Mesendoderm (in vitro differentiated cells): ENCODE measurements at regions not wholly inside any gene's neighbourhood (a gene's known extent, or its start where the extent isn't known, plus 50 kb on each side); places are given as distances from the start of the nearest gene placed in this dataset.

Experiments
- DNase-seq: peaks from one replicate; pipeline ENCODE4 v3.0.0; 2013
- H2AK5ac ChIP-seq: 2 replicates; pipeline ENCODE4 v1.6.1; 2013; ENCODE audit warnings: low read length, inconsistent platforms
- H2BK120ac ChIP-seq: 2 replicates; pipeline ENCODE4 v1.6.1; 2013; ENCODE audit warnings: low read depth, mild to moderate bottlenecking, low read length, moderate library complexity, mixed read lengths
- H2BK15ac ChIP-seq: replicated peaks from 2 replicates; pipeline ENCODE4 v1.6.1; 2013; ENCODE audit warnings: low read depth, mild to moderate bottlenecking, moderate library complexity
- H2BK5ac ChIP-seq: 2 replicates; pipeline ENCODE4 v1.6.1; 2013; ENCODE audit warnings: low read length, inconsistent platforms
- H3K18ac ChIP-seq: 2 replicates; pipeline ENCODE4 v1.6.1; 2013; ENCODE audit warnings: mild to moderate bottlenecking, low read length, mixed read lengths
- H3K23ac ChIP-seq: one replicate; pipeline ENCODE4 v1.6.1; 2013; ENCODE audit warnings: low read length
- H3K27ac ChIP-seq: 2 replicates; pipeline ENCODE4 v1.5.1; 2013; ENCODE audit warnings: low read depth, mild to moderate bottlenecking, inconsistent platforms, low read length, moderate library complexity
- H3K27me3 ChIP-seq: 2 replicates; pipeline ENCODE4 v1.6.1; 2013; ENCODE audit warnings: low read length, control low read depth, mild to moderate bottlenecking, inconsistent platforms; ENCODE audit not compliant: insufficient read depth, poor library complexity
- H3K36me3 ChIP-seq: 2 replicates; pipeline ENCODE4 v1.6.1; 2013; ENCODE audit warnings: low read length, inconsistent platforms; ENCODE audit not compliant: control insufficient read depth, insufficient read depth
- H3K4ac ChIP-seq: one replicate; pipeline ENCODE4 v1.6.1; 2013; ENCODE audit warnings: low read depth, mild to moderate bottlenecking, low read length, moderate library complexity
- H3K4me1 ChIP-seq: 2 replicates; pipeline ENCODE4 v1.6.1; 2013; ENCODE audit warnings: low read depth, low read length, inconsistent platforms; ENCODE audit not compliant: control insufficient read depth
- H3K4me2 ChIP-seq: 2 replicates; pipeline ENCODE4 v1.6.1; 2013; ENCODE audit warnings: low read length
- H3K4me3 ChIP-seq: 2 replicates; pipeline ENCODE4 v1.5.1; 2013; ENCODE audit warnings: mild to moderate bottlenecking, low read length
- H3K56ac ChIP-seq: one replicate; pipeline ENCODE4 v1.6.1; 2013; ENCODE audit warnings: low read length
- H3K79me1 ChIP-seq: 2 replicates; pipeline ENCODE4 v1.6.1; 2013; ENCODE audit warnings: low read length, inconsistent platforms
- H3K79me2 ChIP-seq: 2 replicates; pipeline ENCODE4 v1.6.1; 2013; ENCODE audit warnings: mild to moderate bottlenecking, low read length; ENCODE audit not compliant: control insufficient read depth, insufficient read depth
- H3K9ac ChIP-seq: 2 replicates; pipeline ENCODE4 v1.6.1; 2013; ENCODE audit warnings: low read length, inconsistent platforms
- H4K5ac ChIP-seq: one replicate; pipeline ENCODE4 v1.6.1; 2013; ENCODE audit warnings: low read length
- H4K8ac ChIP-seq: one replicate; pipeline ENCODE4 v1.6.1; 2013; ENCODE audit warnings: low read depth, mild to moderate bottlenecking, control low read depth, low read length, moderate library complexity
- WGBS: extraction: QIAGEN DNeasy Blood & Tissue Kit; methylation state at CpG from one replicate; pipeline ENCODE4 v1.1.7; 2013; ENCODE audit warnings: low lambda C conversion rate, missing lambda C conversion rate; ENCODE audit not compliant: insufficient coverage; ENCODE audit errors: extremely low coverage; 5-methylcytosine and 5-hydroxymethylcytosine counted together

DNA sequence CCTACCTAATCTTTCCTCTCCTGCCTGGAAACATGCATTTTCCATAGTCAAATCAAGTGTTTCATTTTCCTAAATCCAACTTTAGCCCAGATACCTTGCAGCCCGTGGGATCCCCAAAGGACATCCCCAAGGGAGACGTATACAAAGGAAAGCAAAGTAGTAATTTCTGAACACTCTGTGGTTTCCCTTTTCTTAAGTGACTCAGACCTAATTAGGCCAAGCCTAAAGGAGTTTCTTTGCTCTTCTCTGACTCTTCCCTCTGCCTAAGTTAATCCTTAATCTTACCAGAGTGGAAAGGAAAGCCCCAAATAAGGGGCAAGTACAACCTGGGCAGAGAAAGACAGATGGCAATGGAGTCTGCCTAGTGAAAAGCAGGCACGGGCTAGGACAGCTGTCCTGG is 250.3 kb downstream of the SPTSSA start:
- H4K8ac ChIP-seq, result no peak overlapping the region
- no peaks in the 10 kb centered on the region for H3K79me2 ChIP-seq
- H3K79me1 ChIP-seq, result no peaks in the 10 kb centered on the region
- no peaks in the 10 kb centered on the region for H3K36me3 ChIP-seq
- H3K4me2 ChIP-seq, result no peak overlapping the region
- H3K9ac ChIP-seq, result no peak overlapping the region
- WGBS, result no CpG with 5 or more reads among the region's 3 CpGs
- no peak overlapping the region for H2BK120ac ChIP-seq
- no peaks in the 10 kb centered on the region for H3K4me1 ChIP-seq
- no peak for DNase-seq
- no peak overlapping the region for H3K27ac ChIP-seq
- no peak overlapping the region for H3K4me3 ChIP-seq
- no peak overlapping the region for H3K23ac ChIP-seq
- H3K4ac ChIP-seq, result no peak overlapping the region
- H3K18ac ChIP-seq, result no peak overlapping the region
- H4K5ac ChIP-seq, result no peak overlapping the region
- H2BK15ac ChIP-seq, result no peak overlapping the region
- H3K27me3 ChIP-seq, result no peaks in the 10 kb centered on the region
- H3K56ac ChIP-seq, result no peak overlapping the region
- H2BK5ac ChIP-seq, result no peak overlapping the region
- no peak overlapping the region for H2AK5ac ChIP-seq

DNA sequence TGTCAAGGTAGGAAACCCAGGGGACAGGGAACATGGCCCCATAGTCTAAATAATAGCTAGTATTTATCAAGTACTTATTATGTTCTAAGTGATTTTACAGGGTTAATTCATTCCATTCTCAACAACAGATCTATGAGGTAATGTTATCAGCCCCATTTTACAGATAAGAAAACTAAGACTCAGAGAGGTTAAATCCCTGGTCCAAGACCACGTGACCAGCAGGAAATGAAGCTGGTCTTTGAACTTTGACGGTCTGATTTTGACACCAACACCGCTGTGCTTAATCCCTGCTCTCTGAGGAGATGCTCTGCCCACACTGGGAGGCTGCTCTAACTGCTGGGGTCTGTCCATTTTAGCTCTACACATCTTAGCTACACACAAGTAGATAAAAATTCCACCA is 253.5 kb downstream of the SPTSSA start:
- Histone ChIP-seq H2AK5ac (no peak overlapping the region), H3K27me3 (no peaks in the 10 kb centered on the region), H3K4ac (no peak overlapping the region), H3K27ac (no peak overlapping the region), H3K23ac (no peak overlapping the region), H2BK15ac (no peak overlapping the region), H2BK5ac (no peak overlapping the region), H3K56ac (no peak overlapping the region), H3K4me3 (no peak overlapping the region), H3K18ac (no peak overlapping the region), H3K4me2 (no peak overlapping the region), H3K9ac (no peak overlapping the region), H4K5ac (no peak overlapping the region), H3K4me1 (no peaks in the 10 kb centered on the region), H3K36me3 (no peaks in the 10 kb centered on the region), H4K8ac (no peak overlapping the region), H2BK120ac (no peak overlapping the region), H3K79me2 (no peaks in the 10 kb centered on the region), H3K79me1 (no peaks in the 10 kb centered on the region)
- no peak for DNase-seq
- WGBS, result no CpG with 5 or more reads among the region's 3 CpGs

DNA sequence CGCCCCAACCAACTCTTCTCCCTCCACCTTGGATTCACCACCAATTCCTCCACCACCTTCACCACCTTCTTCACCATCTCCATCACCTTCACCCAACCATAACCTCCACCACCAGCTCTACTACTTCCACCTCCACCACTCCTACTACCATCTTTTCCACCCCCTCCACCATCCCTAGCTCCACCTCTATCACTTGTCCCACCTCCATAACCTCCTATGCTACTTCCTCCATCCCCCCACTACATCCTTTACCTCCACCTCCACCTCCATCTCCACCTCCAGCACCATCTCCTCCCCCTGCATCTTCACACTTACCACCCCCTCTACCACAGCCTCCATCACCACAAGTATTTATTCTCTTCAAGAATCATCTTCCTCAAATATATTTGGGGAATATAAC is 254.9 kb upstream of the EGLN3 start:
- Histone ChIP-seq H3K56ac (no peak overlapping the region), H3K9ac (no peak overlapping the region), H3K27me3 (no peaks in the 10 kb centered on the region), H2AK5ac (no peak overlapping the region), H4K8ac (no peak overlapping the region), H2BK15ac (no peak overlapping the region), H2BK120ac (no peak overlapping the region), H3K4ac (no peak overlapping the region), H3K18ac (no peak overlapping the region), H3K23ac (no peak overlapping the region), H3K4me3 (no peak overlapping the region), H3K36me3 (no peaks in the 10 kb centered on the region), H2BK5ac (no peak overlapping the region), H3K79me2 (no peaks in the 10 kb centered on the region), H3K27ac (no peak overlapping the region), H3K4me2 (no peak overlapping the region), H3K4me1 (no peaks in the 10 kb centered on the region), H4K5ac (no peak overlapping the region), H3K79me1 (no peaks in the 10 kb centered on the region)
- DNase-seq, result no peak
- 100% methylated on average over 1 of the region's 1 CpG for WGBS

DNA sequence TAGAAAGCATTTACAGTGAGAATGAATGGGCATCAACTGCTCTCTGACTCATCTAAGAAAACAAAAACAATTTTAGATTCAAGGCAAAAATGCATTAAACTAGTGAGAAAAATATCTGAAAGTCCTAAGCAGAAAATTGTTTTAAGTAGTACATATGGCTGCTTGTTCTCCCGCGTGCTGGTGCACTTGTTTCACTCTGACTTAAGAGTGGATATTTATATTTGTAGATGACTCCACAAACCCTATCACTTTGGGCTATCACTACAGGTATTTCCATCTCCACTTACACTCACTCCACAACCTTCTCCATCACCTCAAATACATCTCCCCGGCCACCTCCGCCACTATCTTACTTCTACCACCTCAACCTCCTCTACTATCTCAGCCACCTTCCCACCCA is 253.9 kb upstream of the EGLN3 start:
- no peak overlapping the region for H3K23ac ChIP-seq
- H3K56ac ChIP-seq, result no peak overlapping the region
- no peak overlapping the region for H3K4ac ChIP-seq
- H3K27me3 ChIP-seq, result no peaks in the 10 kb centered on the region
- H3K27ac ChIP-seq, result no peak overlapping the region
- H3K4me3 ChIP-seq, result no peak overlapping the region
- no peak overlapping the region for H2BK120ac ChIP-seq
- H2BK5ac ChIP-seq, result no peak overlapping the region
- no peaks in the 10 kb centered on the region for H3K79me2 ChIP-seq
- H2BK15ac ChIP-seq, result no peak overlapping the region
- no peaks in the 10 kb centered on the region for H3K79me1 ChIP-seq
- H3K4me2 ChIP-seq, result no peak overlapping the region
- no peak overlapping the region for H4K8ac ChIP-seq
- H2AK5ac ChIP-seq, result no peak overlapping the region
- no peak overlapping the region for H3K9ac ChIP-seq
- H3K18ac ChIP-seq, result no peak overlapping the region
- no peak overlapping the region for H4K5ac ChIP-seq
- WGBS, result no CpG with 5 or more reads among the region's 4 CpGs
- no peaks in the 10 kb centered on the region for H3K4me1 ChIP-seq
- H3K36me3 ChIP-seq, result no peaks in the 10 kb centered on the region
- no peak for DNase-seq

DNA sequence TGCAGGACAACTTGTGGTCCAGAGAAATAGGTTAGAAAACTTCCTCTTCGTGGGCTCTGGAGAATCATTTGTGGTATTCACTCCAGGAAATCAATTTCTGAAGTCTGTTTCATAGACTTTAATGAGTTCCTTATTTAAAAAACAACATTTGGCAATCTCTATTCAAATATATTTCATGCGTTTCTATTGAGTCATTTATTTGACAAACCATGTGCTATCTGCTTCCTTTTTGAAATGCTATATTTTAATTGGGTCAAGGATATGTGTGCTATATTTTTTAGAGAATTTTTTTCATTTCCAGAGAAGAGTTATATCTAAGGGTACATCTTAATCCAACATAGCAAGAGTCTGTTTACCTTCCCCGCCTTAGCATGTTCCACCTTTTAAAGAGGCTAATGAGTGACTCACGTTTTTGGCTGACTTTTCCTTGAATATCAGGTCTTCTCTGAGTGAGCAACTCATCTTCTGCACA is 252.4 kb upstream of the EGLN3 start:
- no CpG with 5 or more reads among the region's 4 CpGs for WGBS
- no peak overlapping the region for H4K8ac ChIP-seq
- H3K27ac ChIP-seq, result no peak overlapping the region
- H3K18ac ChIP-seq, result no peak overlapping the region
- no peaks in the 10 kb centered on the region for H3K79me2 ChIP-seq
- H3K36me3 ChIP-seq, result no peaks in the 10 kb centered on the region
- H2AK5ac ChIP-seq, result no peak overlapping the region
- no peak overlapping the region for H3K23ac ChIP-seq
- H4K5ac ChIP-seq, result no peak overlapping the region
- no peak overlapping the region for H3K4me2 ChIP-seq
- no peaks in the 10 kb centered on the region for H3K27me3 ChIP-seq
- H3K4me1 ChIP-seq, result no peaks in the 10 kb centered on the region
- no peak overlapping the region for H3K4ac ChIP-seq
- no peak overlapping the region for H2BK120ac ChIP-seq
- no peak overlapping the region for H3K9ac ChIP-seq
- H3K4me3 ChIP-seq, result no peak overlapping the region
- H3K79me1 ChIP-seq, result no peaks in the 10 kb centered on the region
- no peak for DNase-seq
- no peak overlapping the region for H2BK15ac ChIP-seq
- H3K56ac ChIP-seq, result no peak overlapping the region
- H2BK5ac ChIP-seq, result no peak overlapping the region

DNA sequence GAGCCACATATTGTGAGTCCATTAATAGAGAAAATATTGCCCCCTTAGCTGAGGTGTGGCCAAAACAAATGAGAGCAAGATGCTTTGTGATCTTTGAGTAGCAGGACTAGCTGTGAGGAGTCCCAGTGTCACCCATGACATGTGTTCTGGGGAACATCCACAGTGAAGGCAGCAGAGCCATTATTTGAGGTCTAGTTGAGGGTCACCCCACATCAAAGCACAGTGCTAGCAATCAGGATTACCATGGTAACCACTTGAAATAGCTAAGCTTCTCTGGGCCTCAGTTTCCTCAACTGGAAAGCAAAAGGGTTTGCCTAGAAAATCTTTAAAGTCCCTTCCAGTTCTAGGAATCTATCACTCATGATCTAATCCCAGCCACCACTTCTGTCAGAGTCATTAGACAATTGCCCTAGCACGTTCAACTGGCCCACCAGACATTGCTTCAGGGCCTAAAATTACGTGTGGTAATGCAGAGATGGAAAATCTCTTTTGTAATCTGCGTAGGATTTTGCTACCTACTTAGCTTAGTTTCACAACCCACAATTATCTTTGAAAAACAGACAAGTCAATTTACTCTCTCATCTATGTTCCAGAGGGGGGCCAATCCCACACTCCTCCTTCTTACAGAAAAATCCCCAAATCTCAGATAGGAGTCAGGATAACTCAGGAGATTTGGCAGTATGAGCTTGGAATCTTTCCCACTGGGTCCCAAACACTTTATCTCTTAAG is 251.2 kb upstream of the EGLN3 start:
- Histone ChIP-seq H3K9ac (no peak overlapping the region), H3K4ac (no peak overlapping the region), H3K4me3 (no peak overlapping the region), H3K27ac (no peak overlapping the region), H2BK120ac (no peak overlapping the region), H4K8ac (no peak overlapping the region), H3K79me1 (no peaks in the 10 kb centered on the region), H3K56ac (no peak overlapping the region), H3K18ac (no peak overlapping the region), H4K5ac (no peak overlapping the region), H2BK5ac (no peak overlapping the region), H3K4me2 (no peak overlapping the region), H3K79me2 (no peaks in the 10 kb centered on the region), H3K23ac (no peak overlapping the region), H3K27me3 (no peaks in the 10 kb centered on the region), H2BK15ac (no peak overlapping the region), H3K36me3 (no peaks in the 10 kb centered on the region), H3K4me1 (no peaks in the 10 kb centered on the region), H2AK5ac (no peak overlapping the region)
- DNase-seq, result peak; percentile 9
- WGBS, result no CpG with 5 or more reads among the region's 3 CpGs
